Activated CD4-positive, alpha-beta T cell treated with anti-CD3 and anti-CD28 coated beads for 36 hours (primary cell): ENCODE measurements at regions not wholly inside any gene's neighbourhood (a gene's known extent, or its start where the extent isn't known, plus 50 kb on each side); places are given as distances from the start of the nearest gene placed in this dataset.

ENCODE experiments used
- ATAC-seq: fragments of 200-7000 bp; cut with Tn5 transposase; one replicate; pipeline ENCODE4 v1.10.0; 2021; ENCODE audit warnings: mild to moderate bottlenecking, moderate library complexity
- CTCF ChIA-PET: fragments of 350-600 bp; sonication (Branson Sonifier 250); formaldehyde crosslinking; loops from one replicate; lab custom pipeline; 2021; ENCODE audit warnings: antibody characterized with exemption; lab: Charles Lee
- POLR2A ChIA-PET: fragments of 350-600 bp; sonication (Branson Sonifier 250); formaldehyde crosslinking; loops from one replicate; lab custom pipeline; 2021; ENCODE audit warnings: antibody characterized with exemption, inconsistent platforms; lab: Charles Lee
- DNase-seq: peaks from one replicate; pipeline ENCODE4 v3.0.0-alpha.2; 2020
- H3K27ac Mint-ChIP-seq: one replicate; pipeline ENCODE4 v1.8.0; 2021; ENCODE audit warnings: mixed read lengths
- H3K27me3 Mint-ChIP-seq: one replicate; pipeline ENCODE4 v1.8.0; 2021; ENCODE audit warnings: mixed read lengths
- H3K36me3 Mint-ChIP-seq: one replicate; pipeline ENCODE4 v1.8.0; 2021; ENCODE audit warnings: low read depth, mixed read lengths
- H3K4me1 Mint-ChIP-seq: one replicate; pipeline ENCODE4 v1.8.0; 2021; ENCODE audit warnings: mixed read lengths
- H3K4me3 Mint-ChIP-seq: one replicate; pipeline ENCODE4 v1.8.0; 2021; ENCODE audit warnings: mild to moderate bottlenecking, moderate library complexity, mixed read lengths
- H3K9me3 Mint-ChIP-seq: one replicate; pipeline ENCODE4 v1.8.0; 2021; ENCODE audit warnings: low read depth, mixed read lengths
- intact Hi-C, 2 experiments: fragments of 100-400 bp; cut with DNase I in 1 of 2; cut with micrococcal nuclease in 1 of 2; formaldehyde crosslinking; loops; one replicate each; pipeline versions ENCODE4 v1.14.2 to v1.15.1; 2022 to 2024; cut with DNase I, micrococcal nuclease

DNA sequence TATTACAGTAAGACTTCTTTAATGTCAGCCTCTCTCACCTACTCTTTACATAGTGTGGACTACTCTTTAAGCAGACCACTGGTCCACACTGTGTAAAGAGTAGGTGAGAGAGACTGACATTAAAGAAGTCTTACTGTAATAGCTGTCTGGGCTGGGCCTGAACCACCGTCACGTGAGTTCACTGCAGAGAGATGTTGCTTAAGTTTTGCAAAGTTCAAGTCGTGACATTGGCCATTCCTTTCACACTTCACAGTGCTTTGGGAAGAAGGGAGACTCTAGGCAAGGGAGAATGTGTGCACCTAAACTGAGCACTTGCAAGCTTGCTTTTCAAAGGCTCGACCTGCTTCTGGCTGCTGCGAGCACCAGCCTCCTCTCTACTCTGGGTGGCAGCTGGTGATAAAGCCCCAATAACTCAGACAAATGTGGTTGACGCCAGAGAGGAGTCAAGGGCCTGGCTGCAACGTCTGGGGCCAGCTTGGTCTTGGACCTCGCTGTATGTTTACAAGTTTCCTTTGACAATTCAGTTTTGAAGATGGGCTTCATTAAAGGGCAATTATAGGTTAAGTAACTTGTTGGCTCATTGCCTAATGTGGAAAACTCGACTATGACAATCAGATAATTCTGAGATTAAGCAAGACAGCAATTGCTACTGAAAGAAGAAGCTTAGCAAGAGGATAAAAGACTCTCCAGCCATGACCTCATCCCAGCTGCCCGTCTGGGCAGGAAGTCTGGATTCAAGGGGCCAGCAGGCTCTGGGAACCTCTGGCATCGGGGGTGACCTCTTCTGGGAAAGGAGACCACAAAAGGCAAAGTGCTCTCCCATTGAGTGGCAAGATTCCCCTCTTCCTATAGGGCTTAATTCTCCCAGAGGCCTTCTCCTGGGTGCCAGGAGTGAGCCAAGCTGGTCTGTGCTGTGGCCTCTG lies 242.1 kb upstream of the TLE3 start:
- no peaks in the 10 kb centered on the region for H3K36me3 Mint-ChIP-seq
- POLR2A ChIA-PET: interaction anchor here (0.6 kb wide), 1 partner anchor 1250 kb away, joined by 3 read pairs; no protein-coding TSS in a partner anchor

DNA sequence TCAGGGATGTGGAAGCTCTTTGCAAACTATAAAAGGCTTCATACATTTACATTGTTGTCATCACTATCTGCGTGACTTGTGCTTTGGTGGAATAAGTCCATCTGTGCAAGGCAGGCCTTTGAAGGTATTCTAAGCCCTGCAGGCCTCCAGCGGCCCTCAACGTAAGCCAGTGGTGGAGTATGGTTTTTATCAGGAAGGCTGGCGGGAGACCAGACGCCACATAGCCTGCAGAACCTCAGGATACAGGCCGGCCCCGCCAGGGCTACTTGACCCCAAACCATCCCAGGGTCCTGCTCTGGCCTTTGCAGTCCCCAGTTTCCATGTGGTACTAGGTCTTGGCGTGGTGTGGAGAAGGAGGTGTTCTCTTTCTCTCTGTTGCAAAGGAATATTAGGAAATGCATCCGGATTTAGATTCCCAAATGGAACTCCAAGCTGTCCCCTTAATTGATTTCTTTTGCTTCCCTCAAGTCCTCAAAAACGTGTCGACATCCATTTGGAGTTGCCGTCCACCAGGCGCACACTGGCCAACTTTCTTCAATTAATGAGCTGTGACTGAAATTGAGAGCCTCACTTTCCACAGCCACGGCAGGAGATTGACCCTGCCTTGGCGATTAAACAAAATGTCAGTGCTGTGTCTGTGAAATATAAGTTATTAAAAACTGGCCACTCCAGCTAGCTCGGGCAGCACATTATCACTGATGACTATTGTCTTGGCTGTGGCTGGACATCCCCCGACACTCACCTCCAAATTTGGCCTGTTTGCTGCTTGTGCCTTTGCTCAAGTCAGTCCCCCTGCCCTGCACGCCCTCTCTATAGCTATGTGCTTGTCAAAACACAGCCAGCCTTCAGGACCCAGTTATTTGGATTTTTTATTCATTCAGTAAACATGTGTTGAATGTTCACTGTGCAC lies 239.8 kb upstream of the TLE3 start:
- no peak for ATAC-seq
- Mint-ChIP-seq H3K4me1 (no peaks in the 10 kb centered on the region), H3K27ac (no peak overlapping the region), H3K36me3 (no peaks in the 10 kb centered on the region), H3K4me3 (no peak overlapping the region), H3K27me3 (peaks cover 2% of the 10 kb centered on the region), H3K9me3 (peaks cover 16% of the 10 kb centered on the region)
- CTCF ChIA-PET: no interaction called here
- POLR2A ChIA-PET: no interaction called here
- intact Hi-C loops: no loop called here
- DNase-seq: no peak

More for the DNA sequence above, 242.1 kb upstream of the TLE3 start:
- Mint-ChIP-seq H3K27ac (no peak overlapping the region), H3K4me3 (no peak overlapping the region), H3K4me1 (no peaks in the 10 kb centered on the region), H3K27me3 (peaks cover 2% of the 10 kb centered on the region), H3K9me3 (peaks cover 7% of the 10 kb centered on the region)
- CTCF ChIA-PET: no interaction called here
- intact Hi-C loops: no loop called here
- ATAC-seq (no peak), DNase-seq (no peak)

DNA sequence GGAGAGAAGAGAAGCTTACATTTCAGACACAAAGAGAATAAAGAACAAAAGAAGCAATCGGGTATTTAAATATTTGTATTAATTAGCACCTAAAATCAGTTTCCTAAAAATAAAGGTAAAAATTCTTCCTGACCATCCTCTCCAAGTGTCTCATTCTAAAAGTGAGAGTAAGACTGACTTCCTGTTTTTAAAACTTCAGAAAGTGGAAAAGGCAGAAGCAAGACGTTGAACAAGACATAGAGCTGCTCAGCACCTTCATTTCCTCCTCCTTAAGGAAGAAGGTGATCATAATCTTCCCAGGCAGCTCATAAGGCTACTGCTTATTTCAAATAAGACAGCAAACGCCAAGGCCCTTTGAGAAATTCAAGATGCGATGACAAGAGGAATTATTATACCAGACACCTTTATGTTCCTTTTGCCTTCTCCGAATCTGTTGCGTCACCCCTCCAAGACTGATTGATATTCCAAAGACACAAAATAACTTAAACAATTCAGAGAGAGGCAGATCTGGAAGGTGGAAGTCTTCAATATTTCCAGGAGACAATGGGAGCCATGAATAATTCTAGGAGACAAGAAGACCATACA lies 238.8 kb upstream of the TLE3 start:
- Mint-ChIP-seq H3K36me3 (no peaks in the 10 kb centered on the region), H3K27ac (no peak overlapping the region), H3K9me3 (peaks cover 16% of the 10 kb centered on the region), H3K27me3 (peaks cover 2% of the 10 kb centered on the region), H3K4me3 (no peak overlapping the region), H3K4me1 (no peaks in the 10 kb centered on the region)
- intact Hi-C loops: no loop called here
- DNase-seq (no peak), ATAC-seq (no peak)
- ChIA-PET POLR2A (no interaction called here), CTCF (no interaction called here)

DNA sequence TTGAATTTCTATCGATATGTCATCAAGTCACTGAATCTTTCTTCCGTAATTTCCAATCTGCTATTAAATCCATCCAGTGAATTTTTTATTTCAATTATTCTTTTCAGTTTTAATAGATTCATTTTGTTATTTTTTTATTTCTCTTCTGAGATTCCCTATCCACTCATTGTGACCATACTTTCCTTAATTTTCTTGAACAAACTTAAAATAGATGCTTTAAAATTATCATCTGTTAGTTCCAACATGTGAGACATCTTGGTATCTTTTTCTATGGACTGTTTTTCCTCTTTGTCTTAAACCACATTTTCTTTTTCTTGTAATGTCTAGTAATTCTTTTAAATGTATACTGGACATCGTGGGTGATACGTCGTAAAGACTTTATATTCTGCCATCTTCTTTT lies 236.6 kb upstream of the TLE3 start:
- H3K4me1 Mint-ChIP-seq: no peaks in the 10 kb centered on the region

DNA sequence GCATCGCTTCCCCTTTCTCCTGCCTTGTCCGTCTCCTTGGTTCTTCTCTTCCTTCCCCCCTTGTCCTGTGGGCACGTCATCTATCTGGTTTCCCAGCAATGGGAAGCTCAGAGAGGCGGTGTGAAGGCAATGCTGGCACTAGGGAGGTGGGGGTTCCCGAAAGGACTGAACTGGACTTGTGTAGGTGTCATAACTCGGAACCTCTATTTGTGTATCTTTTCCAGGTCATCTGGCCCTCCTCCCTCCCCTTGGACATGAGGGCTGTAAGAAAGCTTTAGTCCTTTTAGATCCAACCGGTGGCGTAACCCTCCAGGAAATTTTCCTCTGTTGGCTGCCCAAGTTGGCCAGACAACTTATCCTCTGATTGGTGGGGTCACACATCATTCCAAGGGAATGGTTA lies 231.5 kb upstream of the TLE3 start:
- Mint-ChIP-seq H3K4me3 (no peak overlapping the region), H3K4me1 (no peaks in the 10 kb centered on the region), H3K27ac (no peak overlapping the region), H3K27me3 (peaks cover 4% of the 10 kb centered on the region), H3K36me3 (no peaks in the 10 kb centered on the region), H3K9me3 (peaks cover 12% of the 10 kb centered on the region)
- intact Hi-C loops: no loop called here
- CTCF ChIA-PET: interaction anchor here (0.6 to 0.7 kb wide), 3 partner anchors 14 to 774 kb away, joined by 3 to 4 read pairs (median 3); no protein-coding TSS in a partner anchor
- ATAC-seq (no peak), DNase-seq (no peak)
- POLR2A ChIA-PET: no interaction called here

More for the DNA sequence above, 236.6 kb upstream of the TLE3 start:
- H3K27me3 Mint-ChIP-seq: peaks cover 2% of the 10 kb centered on the region
- no peaks in the 10 kb centered on the region for H3K36me3 Mint-ChIP-seq
- H3K27ac Mint-ChIP-seq: no peak overlapping the region
- ChIA-PET POLR2A (no interaction called here), CTCF (no interaction called here)
- no peak for ATAC-seq
- intact Hi-C loops: no loop called here
- H3K4me3 Mint-ChIP-seq: no peak overlapping the region
- no peak for DNase-seq
- H3K9me3 Mint-ChIP-seq: peaks cover 21% of the 10 kb centered on the region

DNA sequence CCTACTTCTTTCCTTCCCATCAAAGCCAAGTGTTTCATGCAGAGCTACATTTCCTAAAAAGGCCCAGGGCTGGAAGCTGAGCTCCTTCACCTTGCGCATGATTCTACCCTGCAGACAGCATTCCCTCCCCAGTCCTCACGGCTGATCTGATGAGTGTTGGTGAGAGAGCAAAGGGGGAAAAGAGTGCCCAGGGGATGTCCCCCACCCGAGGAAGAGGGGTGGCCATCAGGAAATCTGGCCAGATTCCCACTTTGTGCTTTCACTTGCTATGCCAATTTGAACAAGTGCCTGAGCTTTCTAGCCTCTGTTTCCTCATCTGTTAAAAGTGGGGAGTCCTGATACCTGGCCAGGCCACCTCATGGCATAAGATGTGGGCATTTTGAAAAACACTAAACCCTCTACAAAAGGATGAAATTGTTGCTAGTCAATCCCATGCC lies 231.0 kb upstream of the TLE3 start:
- H3K36me3 Mint-ChIP-seq: no peaks in the 10 kb centered on the region
- no peak overlapping the region for H3K27ac Mint-ChIP-seq
- peaks cover 8% of the 10 kb centered on the region for H3K9me3 Mint-ChIP-seq
- DNase-seq (no peak), ATAC-seq (no peak)
- no peak overlapping the region for H3K4me3 Mint-ChIP-seq
- H3K4me1 Mint-ChIP-seq: no peaks in the 10 kb centered on the region
- ChIA-PET POLR2A (no interaction called here), CTCF (interaction anchor here (0.6 to 0.7 kb wide), 3 partner anchors 13 to 773 kb away, joined by 3 to 4 read pairs (median 3); no protein-coding TSS in a partner anchor)
- peaks cover 4% of the 10 kb centered on the region for H3K27me3 Mint-ChIP-seq
- intact Hi-C loops: no loop called here

DNA sequence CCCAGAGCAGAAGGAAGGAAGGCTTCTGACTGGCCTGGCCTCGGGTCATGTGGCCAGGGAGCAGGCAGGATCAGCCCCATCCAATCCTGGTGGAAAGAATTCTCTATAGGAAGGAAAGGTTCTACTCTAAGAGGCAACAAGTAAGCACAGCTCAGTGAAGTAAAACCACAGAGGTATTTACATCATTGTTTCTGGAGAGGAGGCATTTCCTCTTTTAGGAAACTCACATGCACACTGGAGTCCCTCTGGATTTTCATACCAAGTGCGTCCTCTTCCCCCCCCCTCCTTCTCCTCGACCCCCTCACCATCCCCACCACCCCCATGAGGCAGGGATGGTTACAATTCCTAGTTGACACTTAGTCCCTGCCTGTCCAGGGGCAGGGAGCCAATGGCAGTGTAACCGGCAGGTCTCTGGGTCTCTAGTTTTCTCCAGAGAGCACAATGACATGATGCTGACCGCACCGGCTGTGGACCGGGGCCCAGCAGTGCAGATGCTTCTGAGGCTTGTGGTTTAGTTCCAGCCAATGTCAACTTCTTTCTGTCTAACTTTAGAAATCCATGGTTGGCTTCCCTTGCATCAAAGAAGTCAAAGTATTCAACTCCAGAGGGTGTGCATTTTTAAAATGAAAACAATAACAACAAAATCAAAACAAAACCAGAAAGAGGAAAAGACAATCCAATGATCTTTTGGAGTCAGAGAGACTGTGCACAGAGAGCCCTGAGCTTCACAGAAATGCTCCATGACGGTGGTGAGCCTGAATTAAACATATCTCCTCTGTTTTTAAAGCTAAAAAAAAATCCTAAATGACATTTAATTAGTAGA lies 230.3 kb upstream of the TLE3 start:
- POLR2A ChIA-PET: no interaction called here
- CTCF ChIA-PET: interaction anchor here (0.6 kb wide), 1 partner anchor 1112 kb away, joined by 3 read pairs; no protein-coding TSS in a partner anchor
- intact Hi-C loops: no loop called here
- Mint-ChIP-seq H3K27ac (no peak overlapping the region), H3K4me1 (no peaks in the 10 kb centered on the region), H3K36me3 (no peaks in the 10 kb centered on the region), H3K4me3 (no peak overlapping the region), H3K27me3 (peaks cover 4% of the 10 kb centered on the region), H3K9me3 (peaks cover 6% of the 10 kb centered on the region)
- DNase-seq (no peak), ATAC-seq (no peak)

DNA sequence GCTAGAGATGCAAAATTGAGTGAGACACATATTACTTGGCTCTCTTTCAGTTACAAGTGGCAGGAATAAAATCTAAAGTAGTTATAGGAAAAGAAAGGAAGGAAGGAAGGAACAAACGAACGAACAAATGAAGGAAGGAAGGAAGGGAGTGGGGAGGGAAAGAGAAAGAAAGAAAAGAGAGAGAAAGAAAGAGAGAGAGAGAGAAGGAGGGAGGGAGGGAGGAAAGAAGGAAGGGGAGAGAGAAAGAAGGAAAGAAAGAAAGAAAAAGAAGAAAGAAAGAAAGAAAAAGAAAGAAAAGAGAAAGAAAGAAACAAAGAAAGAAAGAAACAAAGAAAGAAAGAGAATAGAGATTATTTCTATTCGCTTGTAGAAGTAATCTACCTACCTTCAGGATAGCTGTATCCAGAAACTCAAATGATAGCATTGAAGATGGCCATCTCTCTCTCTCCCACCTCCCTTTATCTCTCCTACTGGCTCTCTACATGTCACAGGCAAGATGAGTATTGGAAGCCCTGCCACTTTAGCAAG lies 229.7 kb upstream of the TLE3 start:
- POLR2A ChIA-PET: no interaction called here
- H3K9me3 Mint-ChIP-seq: peaks cover 6% of the 10 kb centered on the region
- DNase-seq (no peak), ATAC-seq (no peak)
- no peak overlapping the region for H3K4me3 Mint-ChIP-seq
- H3K36me3 Mint-ChIP-seq: no peaks in the 10 kb centered on the region
- peaks cover 4% of the 10 kb centered on the region for H3K27me3 Mint-ChIP-seq
- CTCF ChIA-PET: no interaction called here
- intact Hi-C loops: no loop called here
- H3K4me1 Mint-ChIP-seq: no peaks in the 10 kb centered on the region
- no peak overlapping the region for H3K27ac Mint-ChIP-seq

DNA sequence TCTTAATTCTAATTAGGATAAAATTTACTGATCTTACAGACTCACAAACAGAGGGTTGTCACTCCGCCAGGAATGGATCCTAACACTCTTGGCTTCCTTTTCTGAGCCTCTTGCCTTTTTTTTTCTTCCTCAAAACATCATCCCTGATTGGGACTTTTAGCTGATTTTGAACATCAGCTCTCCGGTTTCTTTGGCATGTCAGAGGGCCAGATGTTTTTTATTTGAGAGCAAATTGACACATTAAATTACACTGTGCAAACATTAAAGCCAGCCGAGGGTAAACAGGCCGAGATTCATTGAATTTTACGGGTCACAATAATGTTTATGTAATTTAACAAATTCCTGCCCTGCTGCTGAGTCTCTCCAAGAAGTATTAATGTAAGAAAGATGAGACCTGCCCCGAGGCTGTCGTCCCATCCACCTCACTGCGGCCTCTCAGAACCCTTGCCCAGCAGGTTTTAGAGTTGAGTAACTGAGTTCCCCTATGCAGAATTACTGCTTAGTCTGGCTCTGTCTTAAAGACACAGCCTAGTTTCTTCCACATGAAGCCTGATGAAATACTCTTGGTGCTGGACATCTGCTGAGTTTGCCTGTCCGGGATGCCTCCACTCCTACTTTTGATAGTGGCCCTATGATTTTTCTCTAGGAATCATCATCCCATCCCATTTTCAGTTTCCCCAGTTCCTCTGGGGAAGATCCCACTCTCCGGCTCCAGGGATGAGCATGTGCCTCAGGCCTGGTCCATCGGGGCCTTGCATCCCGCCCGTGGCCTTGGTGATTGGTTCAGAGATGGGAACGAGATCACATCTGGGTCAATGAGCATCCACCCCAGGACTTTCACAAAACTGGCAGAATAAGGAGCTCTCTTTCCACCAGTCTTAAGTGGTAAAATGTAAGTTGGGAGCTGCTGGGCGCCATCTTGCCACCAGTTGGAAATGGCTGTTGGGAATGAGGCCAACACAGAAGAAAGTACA lies 226.6 kb upstream of the TLE3 start:
- Mint-ChIP-seq H3K4me3 (no peak overlapping the region), H3K4me1 (no peaks in the 10 kb centered on the region), H3K27ac (no peak overlapping the region), H3K27me3 (peaks cover 4% of the 10 kb centered on the region), H3K9me3 (no peaks in the 10 kb centered on the region), H3K36me3 (no peaks in the 10 kb centered on the region)
- ChIA-PET CTCF (interaction anchor here (0.6 to 1.1 kb wide), 2 partner anchors 26 to 624 kb away, joined by 3 read pairs; no protein-coding TSS in a partner anchor), POLR2A (no interaction called here)
- ATAC-seq (no peak), DNase-seq (no peak)
- intact Hi-C loops: no loop called here
